Testis (tissue), 2 donors: ENCODE measurements at regions not wholly inside any gene's neighbourhood (a gene's known extent, or its start where the extent isn't known, plus 50 kb on each side); places are given as distances from the start of the nearest gene placed in this dataset.

Source experiments
- CTCF ChIP-seq, 3 experiments: fragments of 450-650 bp in 2 of 3; fragments of 200-600 bp in 1 of 3; sonication (generic) in 1 of 3; IDR thresholded peaks; one replicate each; pipeline ENCODE4 v1.5.1; 2016 to 2019; ENCODE audit warnings: antibody characterized with exemption in 3 of 3, mild to moderate bottlenecking in 2 of 3, moderate library complexity in 1 of 3
- POLR2A ChIP-seq: fragments of 450-650 bp; IDR thresholded peaks from one replicate; pipeline ENCODE4 v1.6.1; 2017; ENCODE audit warnings: antibody characterized with exemption, mild to moderate bottlenecking, moderate library complexity

- no peak for TF ChIP-seq CTCF (IDR thresholded peaks at IDR 0.05)
- no peak for TF ChIP-seq POLR2A
Measured at GRCh38 chr3:163927521-163927920, 1150.8 kb downstream of the SI start.
